ENCODE measurements at regions not wholly inside any gene's neighbourhood (a gene's known extent, or its start where the extent isn't known, plus 50 kb on each side); places are given as distances from the start of the nearest gene placed in this dataset.

- no peaks in the 10 kb centered on the region for H3K27me3 ChIP-seq (replicated peaks; ENCODE audit: control insufficient read depth, insufficient read depth, low read length)
- H3K4me3 ChIP-seq (replicated peaks; ENCODE audit: low read depth, low read length): no peak overlapping the region
- H3K36me3 ChIP-seq (ENCODE audit: control insufficient read depth, insufficient read depth, low read length): no peaks in the 10 kb centered on the region
- no peak for DNase-seq (ENCODE audit: extremely low read depth, insufficient read length)
- TF ChIP-seq, protein P1, sequence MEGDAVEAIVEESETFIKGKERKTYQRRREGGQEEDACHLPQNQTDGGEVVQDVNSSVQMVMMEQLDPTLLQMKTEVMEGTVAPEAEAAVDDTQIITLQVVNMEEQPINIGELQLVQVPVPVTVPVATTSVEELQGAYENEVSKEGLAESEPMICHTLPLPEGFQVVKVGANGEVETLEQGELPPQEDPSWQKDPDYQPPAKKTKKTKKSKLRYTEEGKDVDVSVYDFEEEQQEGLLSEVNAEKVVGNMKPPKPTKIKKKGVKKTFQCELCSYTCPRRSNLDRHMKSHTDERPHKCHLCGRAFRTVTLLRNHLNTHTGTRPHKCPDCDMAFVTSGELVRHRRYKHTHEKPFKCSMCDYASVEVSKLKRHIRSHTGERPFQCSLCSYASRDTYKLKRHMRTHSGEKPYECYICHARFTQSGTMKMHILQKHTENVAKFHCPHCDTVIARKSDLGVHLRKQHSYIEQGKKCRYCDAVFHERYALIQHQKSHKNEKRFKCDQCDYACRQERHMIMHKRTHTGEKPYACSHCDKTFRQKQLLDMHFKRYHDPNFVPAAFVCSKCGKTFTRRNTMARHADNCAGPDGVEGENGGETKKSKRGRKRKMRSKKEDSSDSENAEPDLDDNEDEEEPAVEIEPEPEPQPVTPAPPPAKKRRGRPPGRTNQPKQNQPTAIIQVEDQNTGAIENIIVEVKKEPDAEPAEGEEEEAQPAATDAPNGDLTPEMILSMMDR (IDR thresholded peaks at IDR 0.05; ENCODE audit: insufficient read depth, low read length, poor library complexity, severe bottlenecking): no peak
Observed at GRCh38 chr11:106216281-106216680, 138.8 kb downstream of the AASDHPPT start.

DNA sequence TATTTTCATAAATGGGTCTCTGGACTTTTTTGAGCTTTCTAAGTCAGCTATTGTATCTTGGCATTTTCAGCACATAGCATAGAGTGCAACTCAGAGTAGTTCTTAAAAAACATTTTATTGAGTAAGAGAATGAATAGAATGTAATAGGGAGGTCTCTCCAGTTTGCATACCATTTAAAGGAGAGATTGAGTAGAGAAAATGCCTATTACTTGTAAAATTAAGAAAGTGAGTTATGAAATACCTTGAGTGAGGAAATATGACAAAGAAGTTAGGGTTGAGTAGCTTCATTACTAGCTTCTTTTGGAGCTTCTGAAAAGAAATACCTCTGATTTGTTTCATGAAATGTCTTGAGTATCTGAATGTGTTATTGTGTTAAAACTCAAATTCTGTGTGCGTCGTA lies 140.0 kb downstream of the AASDHPPT start:
- TF ChIP-seq, protein P1 (IDR thresholded peaks at IDR 0.05; ENCODE audit: insufficient read depth, low read length, poor library complexity, severe bottlenecking): no peak
- no peak for DNase-seq (ENCODE audit: extremely low read depth, insufficient read length)
- no peaks in the 10 kb centered on the region for H3K36me3 ChIP-seq (ENCODE audit: control insufficient read depth, insufficient read depth, low read length)
- H3K27me3 ChIP-seq (replicated peaks; ENCODE audit: control insufficient read depth, insufficient read depth, low read length): no peaks in the 10 kb centered on the region
- H3K4me3 ChIP-seq (replicated peaks; ENCODE audit: low read depth, low read length): no peak overlapping the region

- H3K27me3 ChIP-seq (replicated peaks; ENCODE audit: control insufficient read depth, insufficient read depth, low read length): no peaks in the 10 kb centered on the region
- no peaks in the 10 kb centered on the region for H3K36me3 ChIP-seq (ENCODE audit: control insufficient read depth, insufficient read depth, low read length)
- no peak for DNase-seq (ENCODE audit: extremely low read depth, insufficient read length)
- TF ChIP-seq, protein P1 (IDR thresholded peaks at IDR 0.05; ENCODE audit: insufficient read depth, low read length, poor library complexity, severe bottlenecking): no peak
- H3K4me3 ChIP-seq (replicated peaks; ENCODE audit: low read depth, low read length): no peak overlapping the region
Observed at GRCh38 chr11:106218106-106218505, 140.6 kb downstream of the AASDHPPT start.

- no peak overlapping the region for H3K4me3 ChIP-seq (replicated peaks; ENCODE audit: low read depth, low read length)
- H3K27me3 ChIP-seq (replicated peaks; ENCODE audit: control insufficient read depth, insufficient read depth, low read length): no peaks in the 10 kb centered on the region
- TF ChIP-seq, protein P1 (IDR thresholded peaks at IDR 0.05; ENCODE audit: insufficient read depth, low read length, poor library complexity, severe bottlenecking): no peak
- no peak for DNase-seq (ENCODE audit: extremely low read depth, insufficient read length)
- no peaks in the 10 kb centered on the region for H3K36me3 ChIP-seq (ENCODE audit: control insufficient read depth, insufficient read depth, low read length)
Observed at GRCh38 chr11:106222626-106223025, 145.2 kb downstream of the AASDHPPT start.

- Histone ChIP-seq H3K36me3 (ENCODE audit: control insufficient read depth, insufficient read depth, low read length) (no peaks in the 10 kb centered on the region), H3K4me3 (replicated peaks; ENCODE audit: low read depth, low read length) (no peak overlapping the region), H3K27me3 (replicated peaks; ENCODE audit: control insufficient read depth, insufficient read depth, low read length) (no peaks in the 10 kb centered on the region)
- TF ChIP-seq, protein P1 (IDR thresholded peaks at IDR 0.05; ENCODE audit: insufficient read depth, low read length, poor library complexity, severe bottlenecking): peak; percentile 2
- DNase-seq (ENCODE audit: extremely low read depth, insufficient read length): no peak
Observed at GRCh38 chr11:106224172-106224571, 146.7 kb downstream of the AASDHPPT start.

- no peak overlapping the region for H3K4me3 ChIP-seq (replicated peaks; ENCODE audit: low read depth, low read length)
- no peaks in the 10 kb centered on the region for H3K27me3 ChIP-seq (replicated peaks; ENCODE audit: control insufficient read depth, insufficient read depth, low read length)
- TF ChIP-seq, protein P1 (IDR thresholded peaks at IDR 0.05; ENCODE audit: insufficient read depth, low read length, poor library complexity, severe bottlenecking): no peak
- DNase-seq (ENCODE audit: extremely low read depth, insufficient read length): no peak
- no peaks in the 10 kb centered on the region for H3K36me3 ChIP-seq (ENCODE audit: control insufficient read depth, insufficient read depth, low read length)
Observed at GRCh38 chr11:106228996-106229395, 151.5 kb downstream of the AASDHPPT start.

All from GM06990 (cell line).